HEK293 (cell line): ENCODE measurements at regions not wholly inside any gene's neighbourhood (a gene's known extent, or its start where the extent isn't known, plus 50 kb on each side); places are given as distances from the start of the nearest gene placed in this dataset.

Source experiments
- CTCF ChIP-seq: fragments of 450-650 bp; formaldehyde crosslinking; IDR thresholded peaks from 2 replicates; pipeline ENCODE4 v1.5.1; 2016; ENCODE audit warnings: missing biosample characterization, missing genetic modification characterization
- RBAK ChIP-seq: fragments of 450-650 bp; formaldehyde crosslinking; IDR thresholded peaks from 2 replicates; pipeline ENCODE4 v1.5.1; 2016; ENCODE audit warnings: missing biosample characterization, missing genetic modification characterization
- ZBTB1 ChIP-seq: fragments of 450-650 bp; formaldehyde crosslinking; IDR thresholded peaks from 2 replicates; pipeline ENCODE4 v1.5.1; 2016; ENCODE audit warnings: missing biosample characterization, missing genetic modification characterization
- ZBTB21 ChIP-seq: fragments of 450-650 bp; formaldehyde crosslinking; IDR thresholded peaks from 2 replicates; pipeline ENCODE4 v1.5.1; 2017; ENCODE audit warnings: missing biosample characterization, missing genetic modification characterization
- ZBTB48 ChIP-seq: fragments of 450-650 bp; formaldehyde crosslinking; IDR thresholded peaks from 2 replicates; pipeline ENCODE4 v1.5.1; 2016; ENCODE audit warnings: missing biosample characterization, missing genetic modification characterization
- ZBTB7A ChIP-seq: fragments of 450-650 bp; formaldehyde crosslinking; IDR thresholded peaks from 2 replicates; pipeline ENCODE4 v1.5.1; 2016; ENCODE audit warnings: low read depth, missing biosample characterization, missing genetic modification characterization
- ZFP41 ChIP-seq: fragments of 450-650 bp; formaldehyde crosslinking; IDR thresholded peaks from 2 replicates; pipeline ENCODE4 v1.5.1; 2016; ENCODE audit warnings: missing biosample characterization, missing genetic modification characterization, borderline replicate concordance
- ZNF366 ChIP-seq: fragments of 450-650 bp; formaldehyde crosslinking; conservative IDR thresholded peaks from 2 replicates; pipeline ENCODE4 v1.5.1; 2016; ENCODE audit warnings: missing biosample characterization, missing genetic modification characterization
- ZNF501 ChIP-seq: fragments of 450-650 bp; formaldehyde crosslinking; IDR thresholded peaks from 2 replicates; pipeline ENCODE4 v1.5.1; 2016; ENCODE audit warnings: missing biosample characterization, missing genetic modification characterization
- ZSCAN16 ChIP-seq: fragments of 450-650 bp; formaldehyde crosslinking; IDR thresholded peaks from 2 replicates; pipeline ENCODE4 v1.5.1; 2016; ENCODE audit warnings: missing biosample characterization, missing genetic modification characterization

GRCh38 chr19:31001991-31002390 is 347.2 kb downstream of the TSHZ3 start:
- TF ChIP-seq ZSCAN16 (tag by site-specific recombination) = no peak
- no peak for TF ChIP-seq CTCF (tag by site-specific recombination)
- no peak for TF ChIP-seq ZBTB48 (tag by site-specific recombination)
- no peak for TF ChIP-seq ZFP41 (tag by site-specific recombination)
- no peak for TF ChIP-seq ZBTB1 (tag by site-specific recombination)
- TF ChIP-seq ZNF366 (tag by site-specific recombination) = no peak
- no peak for TF ChIP-seq ZBTB7A (tag by site-specific recombination)
- TF ChIP-seq ZNF501 = no peak
- TF ChIP-seq RBAK (tag by site-specific recombination) = no peak
- TF ChIP-seq ZBTB21 (tag by site-specific recombination) = no peak
